Suprapubic skin (tissue), 4 donors: ENCODE measurements at regions not wholly inside any gene's neighbourhood (a gene's known extent, or its start where the extent isn't known, plus 50 kb on each side); places are given as distances from the start of the nearest gene placed in this dataset.

Experiments
- DNase-seq, 2 donors: peaks; one replicate each; pipeline ENCODE4 v3.0.0-alpha.2; 2019; ENCODE audit warnings: low spot score in 2 of 2
- H3K27ac ChIP-seq: fragments of 200-600 bp; sonication (generic); one replicate; pipeline ENCODE4 v1.5.1; 2019
- H3K27me3 ChIP-seq: fragments of 200-600 bp; sonication (generic); one replicate; pipeline ENCODE4 v1.5.1; 2019
- H3K36me3 ChIP-seq: fragments of 200-600 bp; sonication (generic); one replicate; pipeline ENCODE4 v1.5.1; 2019
- H3K4me1 ChIP-seq: fragments of 200-600 bp; sonication (generic); one replicate; pipeline ENCODE4 v1.5.1; 2019
- H3K4me3 ChIP-seq: fragments of 200-600 bp; sonication (generic); one replicate; pipeline ENCODE4 v1.5.1; 2019; ENCODE audit warnings: mild to moderate bottlenecking
- H3K9me3 ChIP-seq: fragments of 200-600 bp; sonication (generic); one replicate; pipeline ENCODE4 v1.5.1; 2019
- CTCF ChIP-seq, 2 donors: fragments of 200-600 bp in 1 of 2; fragments of 450-650 bp in 1 of 2; sonication (generic) in 1 of 2; IDR thresholded peaks; one replicate each; pipeline ENCODE4 v1.5.1; 2016 to 2019; ENCODE audit warnings: antibody characterized with exemption in 2 of 2, mild to moderate bottlenecking in 1 of 2, moderate library complexity in 1 of 2
- EP300 ChIP-seq: sonication (generic); formaldehyde crosslinking; IDR thresholded peaks from one replicate; pipeline ENCODE4 v1.6.1; 2017; ENCODE audit warnings: antibody characterized with exemption
- POLR2A ChIP-seq, 2 donors: fragments of 450-650 bp; IDR thresholded peaks; one replicate each; pipeline ENCODE4 v1.6.1; 2017; ENCODE audit warnings: antibody characterized with exemption in 2 of 2, mild to moderate bottlenecking in 2 of 2, moderate library complexity in 2 of 2
- POLR2AphosphoS5 ChIP-seq, 3 donors: sonication (generic); formaldehyde crosslinking; IDR thresholded peaks; one replicate each; pipeline ENCODE4 v1.6.1; 2017; ENCODE audit warnings: antibody characterized with exemption in 3 of 3
- WGBS: methylation state at CpG from one replicate; pipeline ENCODE4 v1.1.5; 2018; 5-methylcytosine and 5-hydroxymethylcytosine counted together

GRCh38 chr16:16988963-16989362, 481.8 kb downstream of the XYLT1 start:
- Histone ChIP-seq H3K4me3 (no peak overlapping the region), H3K27me3 (peaks cover 10% of the 10 kb centered on the region), H3K27ac (no peak overlapping the region), H3K36me3 (no peaks in the 10 kb centered on the region), H3K9me3 (no peaks in the 10 kb centered on the region), H3K4me1 (no peaks in the 10 kb centered on the region)
- WGBS, result 57% methylated on average over 3 of the region's 3 CpGs
- TF ChIP-seq POLR2A (IDR thresholded peaks at IDR 0.05) (no peak), EP300 (no peak), POLR2AphosphoS5 (IDR thresholded peaks at IDR 0.05) (no peak), CTCF (IDR thresholded peaks at IDR 0.05) (no peak)
- no peak for DNase-seq

DNA sequence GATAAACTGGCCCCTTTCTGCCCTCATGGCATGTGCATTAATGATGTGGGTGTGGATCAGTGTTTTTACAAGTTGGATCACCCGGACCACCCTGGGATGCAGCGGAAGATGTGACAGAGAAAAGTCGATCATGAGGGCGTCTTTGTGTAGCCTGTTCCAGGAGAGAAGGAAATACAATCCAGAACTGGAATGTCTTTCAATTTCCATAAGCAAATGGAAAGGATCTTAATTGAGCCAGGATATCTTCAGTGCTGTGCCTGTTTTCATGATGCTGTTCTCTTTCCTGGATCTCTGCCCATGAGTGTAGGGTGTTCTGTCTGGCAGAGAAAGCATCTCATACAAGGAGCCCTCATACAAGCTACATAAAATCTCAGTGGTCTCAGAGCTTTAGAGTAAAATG, 481.4 kb downstream of the XYLT1 start:
- no peak for DNase-seq
- H3K4me3 ChIP-seq, result no peak overlapping the region
- H3K4me1 ChIP-seq, result no peaks in the 10 kb centered on the region
- H3K27ac ChIP-seq, result no peak overlapping the region
- H3K27me3 ChIP-seq, result peaks cover 14% of the 10 kb centered on the region
- H3K36me3 ChIP-seq, result no peaks in the 10 kb centered on the region
- WGBS, result 63% methylated on average over 4 of the region's 4 CpGs
- TF ChIP-seq POLR2A (IDR thresholded peaks at IDR 0.05) (no peak), POLR2AphosphoS5 (IDR thresholded peaks at IDR 0.05) (no peak), EP300 (no peak), CTCF (IDR thresholded peaks at IDR 0.05) (no peak)
- H3K9me3 ChIP-seq, result no peaks in the 10 kb centered on the region

DNA sequence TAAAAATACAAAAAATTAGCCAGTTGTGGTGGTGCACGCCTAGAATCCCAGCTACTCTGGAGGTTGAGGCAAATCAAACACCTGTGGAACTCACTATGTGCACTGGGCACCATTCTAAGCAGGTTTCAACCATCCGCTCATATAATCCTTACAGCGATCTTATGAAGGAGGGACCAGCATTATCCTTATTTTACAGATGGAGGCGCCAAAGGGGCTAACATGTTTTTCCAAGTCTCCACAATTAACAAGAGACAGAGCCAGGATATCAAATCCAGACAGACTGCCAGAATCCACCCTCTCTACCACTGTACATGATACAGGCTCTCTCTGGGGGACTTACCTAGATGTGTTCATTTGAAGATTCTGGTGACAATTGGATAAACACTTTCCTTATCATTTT, 479.0 kb downstream of the XYLT1 start:
- Histone ChIP-seq H3K36me3 (no peaks in the 10 kb centered on the region), H3K4me1 (no peaks in the 10 kb centered on the region), H3K9me3 (no peaks in the 10 kb centered on the region), H3K27ac (no peak overlapping the region), H3K27me3 (peaks cover 15% of the 10 kb centered on the region), H3K4me3 (no peak overlapping the region)
- no peak for DNase-seq
- TF ChIP-seq POLR2AphosphoS5 (IDR thresholded peaks at IDR 0.05) (no peak), EP300 (no peak), POLR2A (IDR thresholded peaks at IDR 0.05) (no peak), CTCF (IDR thresholded peaks at IDR 0.05) (no peak)
- WGBS, result 95% methylated on average over 4 of the region's 4 CpGs

DNA sequence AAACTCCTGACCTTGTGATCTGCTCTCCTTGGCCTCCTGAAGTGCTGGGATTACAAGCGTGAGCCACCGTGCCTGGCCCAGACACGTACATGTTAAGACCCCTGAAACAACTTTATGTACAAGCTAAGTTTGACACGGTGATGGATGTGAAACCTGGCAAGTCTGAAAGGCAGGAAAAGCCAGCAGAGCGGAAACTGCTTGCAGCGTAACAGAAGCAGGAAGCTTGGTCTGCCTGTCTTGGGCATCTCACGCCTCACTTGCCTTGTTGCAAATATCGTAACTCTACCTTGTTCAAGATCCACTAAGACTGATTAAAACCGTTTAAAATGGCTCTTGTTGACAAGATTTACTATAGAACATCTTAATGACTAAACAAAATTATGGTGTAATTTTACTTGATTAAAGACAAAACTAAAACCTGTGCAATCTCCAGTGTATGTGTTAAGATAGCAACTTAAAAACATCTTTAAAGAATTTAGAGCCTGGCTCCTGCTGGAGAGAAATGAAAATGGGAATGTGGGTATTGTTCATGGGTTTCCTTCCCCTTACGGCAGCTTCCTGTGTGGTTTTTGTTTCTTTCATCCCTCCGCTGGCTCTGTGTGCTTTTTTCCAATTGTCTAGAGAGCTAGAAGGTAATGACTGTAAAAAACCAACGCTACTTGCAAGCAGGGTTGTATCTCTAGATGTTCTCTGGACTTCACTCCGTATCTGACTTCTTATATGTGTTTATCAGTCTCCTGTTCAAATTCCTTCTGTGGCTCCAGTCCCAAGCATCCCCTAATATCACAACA, 477.6 kb downstream of the XYLT1 start:
- no peak for DNase-seq
- Histone ChIP-seq H3K9me3 (no peaks in the 10 kb centered on the region), H3K27ac (no peak overlapping the region), H3K36me3 (no peaks in the 10 kb centered on the region), H3K4me1 (no peaks in the 10 kb centered on the region), H3K4me3 (no peak overlapping the region), H3K27me3 (peaks cover 19% of the 10 kb centered on the region)
- 26% methylated on average over 13 of the region's 13 CpGs for WGBS
- no peak for TF ChIP-seq EP300
- TF ChIP-seq POLR2AphosphoS5 (IDR thresholded peaks at IDR 0.05), result no peak
- no peak for TF ChIP-seq CTCF (IDR thresholded peaks at IDR 0.05)
- TF ChIP-seq POLR2A (IDR thresholded peaks at IDR 0.05), result no peak

DNA sequence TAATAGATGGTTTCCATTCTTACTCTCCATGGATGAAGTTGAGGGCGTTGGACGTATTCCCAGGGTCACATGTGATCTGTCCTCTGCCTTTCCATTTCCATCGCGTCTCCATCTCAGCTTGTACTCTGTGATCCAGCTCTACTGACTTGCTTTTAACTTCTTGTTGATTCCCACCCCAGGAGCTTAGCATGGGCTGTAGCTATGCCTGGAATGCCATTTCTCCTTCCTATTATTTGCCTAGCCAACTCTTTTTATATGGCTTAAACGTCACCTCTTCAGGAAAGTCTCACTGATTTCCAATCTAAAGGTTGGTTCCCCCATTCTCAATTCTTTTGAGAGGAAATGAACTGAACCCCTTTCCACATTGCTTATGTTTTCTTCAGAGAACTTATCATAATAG, 475.9 kb downstream of the XYLT1 start:
- TF ChIP-seq POLR2AphosphoS5 (IDR thresholded peaks at IDR 0.05) (no peak), CTCF (IDR thresholded peaks at IDR 0.05) (no peak), POLR2A (IDR thresholded peaks at IDR 0.05) (no peak), EP300 (no peak)
- no peaks in the 10 kb centered on the region for H3K36me3 ChIP-seq
- H3K4me3 ChIP-seq, result no peak overlapping the region
- 94% methylated on average over 5 of the region's 5 CpGs for WGBS
- no peak overlapping the region for H3K27ac ChIP-seq
- no peak for DNase-seq
- no peaks in the 10 kb centered on the region for H3K4me1 ChIP-seq
- H3K27me3 ChIP-seq, result peaks cover 19% of the 10 kb centered on the region
- no peaks in the 10 kb centered on the region for H3K9me3 ChIP-seq
